Liver (tissue), 8 donors: ENCODE measurements at regions not wholly inside any gene's neighbourhood (a gene's known extent, or its start where the extent isn't known, plus 50 kb on each side); places are given as distances from the start of the nearest gene placed in this dataset.
"Not testable (repeated sequence)": the region's sequence is repeated elsewhere in the genome, so short reads cannot be mapped to it uniquely, and the experiment has no call there.

Source experiments
- DNase-seq: peaks from one replicate; pipeline ENCODE4 v3.0.0-alpha.2; 2017; ENCODE audit warnings: low spot score
- H3K27ac ChIP-seq, 2 donors: one replicate each; pipeline ENCODE4 v1.7.0; 2013; ENCODE audit warnings: inconsistent platforms in 2 of 2, low read length in 2 of 2, control low read depth in 1 of 2, low read depth in 1 of 2, mild to moderate bottlenecking in 1 of 2
- H3K27me3 ChIP-seq, 4 donors: one replicate each; pipeline versions ENCODE4 v1.6.1 to v1.7.0; 2013; ENCODE audit warnings: low read length in 3 of 4, inconsistent platforms in 1 of 4, mild to moderate bottlenecking in 1 of 4, moderate library complexity in 1 of 4; ENCODE audit not compliant: control insufficient read depth in 4 of 4, insufficient read depth in 4 of 4
- H3K36me3 ChIP-seq, 4 donors: one replicate each; pipeline versions ENCODE4 v1.6.1 to v1.7.0; 2013; ENCODE audit warnings: low read length in 3 of 4, mild to moderate bottlenecking in 3 of 4, low read depth in 1 of 4, moderate library complexity in 1 of 4; ENCODE audit not compliant: control insufficient read depth in 4 of 4, insufficient read depth in 3 of 4
- H3K4me1 ChIP-seq, 4 donors: one replicate each; pipeline versions ENCODE4 v1.6.1 to v1.7.0; 2013; ENCODE audit warnings: low read length in 3 of 4, mild to moderate bottlenecking in 3 of 4, moderate library complexity in 1 of 4; ENCODE audit not compliant: control insufficient read depth in 4 of 4, insufficient read depth in 4 of 4
- H3K4me3 ChIP-seq, 3 donors: one replicate each; pipeline versions ENCODE4 v1.6.1 to v1.7.0; 2013; ENCODE audit warnings: low read length in 3 of 3, control low read depth in 1 of 3, low read depth in 1 of 3, mild to moderate bottlenecking in 1 of 3
- H3K9ac ChIP-seq, 2 donors: one replicate each; pipeline ENCODE4 v1.7.0; 2013; ENCODE audit warnings: low read length in 2 of 2, mild to moderate bottlenecking in 2 of 2, moderate library complexity in 2 of 2, control low read depth in 1 of 2, low read depth in 1 of 2
- H3K9me3 ChIP-seq, 4 donors: one replicate each; pipeline versions ENCODE4 v1.6.1 to v1.7.0; 2013; ENCODE audit warnings: low read length in 3 of 4; ENCODE audit not compliant: control insufficient read depth in 4 of 4
- ATF3 ChIP-seq: IDR thresholded peaks from 2 replicates; pipeline ENCODE4 v1.6.1; 2016; ENCODE audit warnings: antibody characterized with exemption
- CTCF ChIP-seq: fragments of 150-350 bp; IDR thresholded peaks from 2 replicates; pipeline ENCODE4 v1.5.1; 2017; ENCODE audit warnings: improper control_type of control experiment, low read depth, low read length; ENCODE audit not compliant: missing input control
- EGR1 ChIP-seq, 2 donors: IDR thresholded peaks; 2 replicates each; pipeline ENCODE4 v1.6.1; 2016 to 2018; ENCODE audit warnings: antibody characterized with exemption in 2 of 2, low read depth in 2 of 2
- FOXA1 ChIP-seq: IDR thresholded peaks from 2 replicates; pipeline ENCODE4 v1.6.1; 2016; ENCODE audit warnings: antibody characterized with exemption
- FOXA2 ChIP-seq: IDR thresholded peaks from 2 replicates; pipeline ENCODE4 v1.6.1; 2016; ENCODE audit warnings: antibody characterized with exemption
- HNF4A ChIP-seq, 2 donors: conservative IDR thresholded peaks; 2 replicates each; pipeline ENCODE4 v1.6.1; 2016; ENCODE audit warnings: antibody characterized with exemption in 2 of 2, mild to moderate bottlenecking in 2 of 2
- HNF4G ChIP-seq: IDR thresholded peaks from 2 replicates; pipeline ENCODE4 v1.6.1; 2016; ENCODE audit warnings: antibody characterized with exemption
- JUND ChIP-seq, 2 donors: IDR thresholded peaks; 2 replicates each; pipeline ENCODE4 v1.6.1; 2016; ENCODE audit warnings: antibody characterized with exemption in 2 of 2
- NR2F2 ChIP-seq: IDR thresholded peaks from 2 replicates; pipeline ENCODE4 v1.6.1; 2016; ENCODE audit warnings: antibody characterized with exemption
- REST ChIP-seq: IDR thresholded peaks from 2 replicates; pipeline ENCODE4 v1.6.1; 2016; ENCODE audit warnings: antibody characterized with exemption, mild to moderate bottlenecking
- RXRA ChIP-seq, 2 donors: IDR thresholded peaks; 2 replicates each; pipeline ENCODE4 v1.6.1; 2017 to 2018; ENCODE audit warnings: antibody characterized with exemption in 2 of 2, mild to moderate bottlenecking in 1 of 2
- TAF1 ChIP-seq: conservative IDR thresholded peaks from 2 replicates; pipeline ENCODE4 v1.6.1; 2016; ENCODE audit warnings: antibody characterized with exemption, mild to moderate bottlenecking
- ZBTB33 ChIP-seq: IDR thresholded peaks from 2 replicates; pipeline ENCODE4 v1.6.1; 2016; ENCODE audit warnings: antibody characterized with exemption
- WGBS: extraction: QIAGEN DNeasy Blood & Tissue Kit; methylation state at CpG from one replicate; pipeline ENCODE4 v1.1.7; 2013; 5-methylcytosine and 5-hydroxymethylcytosine counted together
- donor health status: healthy.
- donor health status: healthy.
- donor health status: healthy.
- donor health status: healthy.
- donor health status: healthy.

- H3K9me3 ChIP-seq, DNase-seq, H3K27me3 ChIP-seq, H3K27ac ChIP-seq, H3K4me3 ChIP-seq, H3K36me3 ChIP-seq, H3K9ac ChIP-seq, H3K4me1 ChIP-seq: not testable (repeated sequence)
- 95% methylated on average over 6 of the region's 6 CpGs for whole genome bisulfite sequencing
Measured at GRCh38 chr12:31882682-31883081, 76.5 kb upstream of the RESF1 start.

- no peak overlapping the region for H3K9ac ChIP-seq
- H3K4me3 ChIP-seq, result no peak overlapping the region
- DNase-seq, result no peak
- no peaks in the 10 kb centered on the region for H3K9me3 ChIP-seq
- H3K27ac ChIP-seq, result no peak overlapping the region
- H3K36me3 ChIP-seq, result no peaks in the 10 kb centered on the region
- TF ChIP-seq FOXA1 (no peak), EGR1 (IDR thresholded peaks at IDR 0.05; ENCODE audit: low read depth in 2 of 2) (no peak), HNF4G (no peak), CTCF (no peak), REST (no peak), NR2F2 (no peak), TAF1 (no peak), FOXA2 (no peak), JUND (IDR thresholded peaks at IDR 0.05) (no peak), HNF4A (conservative IDR thresholded peaks at IDR 0.05) (no peak)
- H3K4me1 ChIP-seq, result no peaks in the 10 kb centered on the region
- H3K27me3 ChIP-seq, result no peaks in the 10 kb centered on the region
Measured at GRCh38 chr12:31880340-31880739, 78.9 kb upstream of the RESF1 start.

- no peak overlapping the region for H3K4me3 ChIP-seq
- TF ChIP-seq FOXA1 (no peak), ATF3 (no peak), TAF1 (no peak), CTCF (no peak), EGR1 (IDR thresholded peaks at IDR 0.05; ENCODE audit: low read depth in 2 of 2) (no peak), HNF4A (conservative IDR thresholded peaks at IDR 0.05) (no peak), ZBTB33 (no peak), RXRA (IDR thresholded peaks at IDR 0.05) (no peak)
- no peak overlapping the region for H3K9ac ChIP-seq
- peaks cover 0 to 6% (median 0%) of the 10 kb centered on the region in 4 donors for H3K4me1 ChIP-seq
- H3K27ac ChIP-seq, result no peak overlapping the region
- H3K36me3 ChIP-seq, result no peaks in the 10 kb centered on the region
- no peaks in the 10 kb centered on the region for H3K9me3 ChIP-seq
- no peaks in the 10 kb centered on the region for H3K27me3 ChIP-seq
- DNase-seq, result no peak
- WGBS, result 96% methylated on average over 1 of the region's 1 CpG
Measured at GRCh38 chr12:31877884-31878283, 81.3 kb upstream of the RESF1 start.
